MCF 10A (cell line): ENCODE measurements at regions not wholly inside any gene's neighbourhood (a gene's known extent, or its start where the extent isn't known, plus 50 kb on each side); places are given as distances from the start of the nearest gene placed in this dataset.

ENCODE experiments used
- BruUV-seq: library from RNA; stranded (reverse); fragments of 400-500 nt; replicated peaks from 2 replicates; lab custom pipeline; 2021; lab: Mats Ljungman, UMichigan
- CTCF ChIA-PET: fragments of 300-600 bp; sonication (Branson Sonifier 250); formaldehyde crosslinking; extraction: SDS; loops from one replicate; lab custom pipeline; 2021; ENCODE audit warnings: antibody characterized with exemption, inconsistent platforms; lab: Yijun Ruan, JAX
- POLR2A ChIA-PET: fragments of 300-600, 350-650 bp; sonication (Branson Sonifier 250); formaldehyde crosslinking; extraction: SDS; loops from one replicate; lab custom pipeline; 2020; ENCODE audit warnings: antibody characterized with exemption, inconsistent platforms; lab: Yijun Ruan, JAX
- DNase-seq: peaks from one replicate; pipeline ENCODE4 v3.0.0-alpha.2; 2018; ENCODE audit not compliant: unreplicated experiment
- H3K27ac Mint-ChIP-seq: one replicate; pipeline ENCODE4 v1.8.0; 2022; ENCODE audit warnings: mild to moderate bottlenecking, low read depth, mixed read lengths; ENCODE audit not compliant: unreplicated experiment
- H3K27me3 Mint-ChIP-seq: one replicate; pipeline ENCODE4 v1.8.0; 2022; ENCODE audit warnings: mixed read lengths; ENCODE audit not compliant: insufficient read depth, unreplicated experiment
- H3K36me3 Mint-ChIP-seq: one replicate; pipeline ENCODE4 v1.8.0; 2022; ENCODE audit warnings: mild to moderate bottlenecking, moderate library complexity, mixed read lengths; ENCODE audit not compliant: insufficient read depth, unreplicated experiment
- H3K4me1 Mint-ChIP-seq: one replicate; pipeline ENCODE4 v1.8.0; 2022; ENCODE audit warnings: mixed read lengths; ENCODE audit not compliant: insufficient read depth, unreplicated experiment
- H3K4me3 Mint-ChIP-seq: one replicate; pipeline ENCODE4 v1.8.0; 2022; ENCODE audit warnings: mild to moderate bottlenecking, moderate library complexity, mixed read lengths; ENCODE audit not compliant: unreplicated experiment
- H3K9me3 Mint-ChIP-seq: one replicate; pipeline ENCODE4 v1.8.0; 2022; ENCODE audit warnings: mixed read lengths; ENCODE audit not compliant: unreplicated experiment
- CTCF ChIP-seq: fragments of 200-600 bp; IDR thresholded peaks from one replicate; pipeline ENCODE4 v1.8.0; 2022; ENCODE audit warnings: antibody characterized with exemption, mild to moderate bottlenecking; ENCODE audit not compliant: unreplicated experiment
- intact Hi-C: fragments of 100-400 bp; cut with micrococcal nuclease; formaldehyde crosslinking; loops from 2 replicates; pipeline ENCODE4 v1.14.1; 2022

- Mint-ChIP-seq H3K27me3 (no peaks in the 10 kb centered on the region), H3K27ac (no peak overlapping the region), H3K4me3 (no peak overlapping the region), H3K9me3 (no peaks in the 10 kb centered on the region), H3K4me1 (no peaks in the 10 kb centered on the region), H3K36me3 (no peaks in the 10 kb centered on the region)
- TF ChIP-seq CTCF: no peak
- no peak for DNase-seq
- BruUV-seq: no TSS peak
- intact Hi-C loops: no loop called here
- ChIA-PET POLR2A (interaction anchor here (0.8 kb wide), 1 partner anchor 13 kb away, joined by 4 read pairs; no protein-coding TSS in a partner anchor), CTCF (interaction anchor here (0.7 kb wide), 1 partner anchor 47 kb away, joined by 3 read pairs; no protein-coding TSS in a partner anchor)
Measured at GRCh38 chr2:444937-445884, 157.3 kb upstream of the ALKAL2 start.

- ChIA-PET CTCF (interaction anchor here (0.7 kb wide), 1 partner anchor 141 kb away, joined by 3 read pairs; no protein-coding TSS in a partner anchor), POLR2A (no interaction called here)
- no peak overlapping the region for H3K27ac Mint-ChIP-seq
- intact Hi-C loops: no loop called here
- no peaks in the 10 kb centered on the region for H3K27me3 Mint-ChIP-seq
- no peak for TF ChIP-seq CTCF
- no peaks in the 10 kb centered on the region for H3K9me3 Mint-ChIP-seq
- H3K36me3 Mint-ChIP-seq: no peaks in the 10 kb centered on the region
- no TSS peak for BruUV-seq
- DNase-seq: no peak
- H3K4me3 Mint-ChIP-seq: no peak overlapping the region
- H3K4me1 Mint-ChIP-seq: no peaks in the 10 kb centered on the region
Measured at GRCh38 chr2:443741-444140, 155.8 kb upstream of the ALKAL2 start.

GRCh38 chr2:443216-443615 is 155.3 kb upstream of the ALKAL2 start:
- no peak overlapping the region for H3K27ac Mint-ChIP-seq
- POLR2A ChIA-PET: no interaction called here
- H3K27me3 Mint-ChIP-seq: no peaks in the 10 kb centered on the region

More at GRCh38 chr2:443216-443615, 155.3 kb upstream of the ALKAL2 start:
- CTCF ChIA-PET: interaction anchor here (0.7 kb wide), 1 partner anchor 141 kb away, joined by 3 read pairs; no protein-coding TSS in a partner anchor
- Mint-ChIP-seq H3K36me3 (no peaks in the 10 kb centered on the region), H3K9me3 (no peaks in the 10 kb centered on the region), H3K4me1 (peaks cover 3% of the 10 kb centered on the region), H3K4me3 (no peak overlapping the region)
- intact Hi-C loops: no loop called here
- BruUV-seq: no TSS peak
- no peak for TF ChIP-seq CTCF
- no peak for DNase-seq
